Suppressor macrophage (primary cell): ENCODE measurements at regions not wholly inside any gene's neighbourhood (a gene's known extent, or its start where the extent isn't known, plus 50 kb on each side); places are given as distances from the start of the nearest gene placed in this dataset.

Source experiments
- DNase-seq, 4 experiments: peaks; one replicate each; pipeline ENCODE4 v3.0.0-alpha.2; 2020 to 2022

DNA sequence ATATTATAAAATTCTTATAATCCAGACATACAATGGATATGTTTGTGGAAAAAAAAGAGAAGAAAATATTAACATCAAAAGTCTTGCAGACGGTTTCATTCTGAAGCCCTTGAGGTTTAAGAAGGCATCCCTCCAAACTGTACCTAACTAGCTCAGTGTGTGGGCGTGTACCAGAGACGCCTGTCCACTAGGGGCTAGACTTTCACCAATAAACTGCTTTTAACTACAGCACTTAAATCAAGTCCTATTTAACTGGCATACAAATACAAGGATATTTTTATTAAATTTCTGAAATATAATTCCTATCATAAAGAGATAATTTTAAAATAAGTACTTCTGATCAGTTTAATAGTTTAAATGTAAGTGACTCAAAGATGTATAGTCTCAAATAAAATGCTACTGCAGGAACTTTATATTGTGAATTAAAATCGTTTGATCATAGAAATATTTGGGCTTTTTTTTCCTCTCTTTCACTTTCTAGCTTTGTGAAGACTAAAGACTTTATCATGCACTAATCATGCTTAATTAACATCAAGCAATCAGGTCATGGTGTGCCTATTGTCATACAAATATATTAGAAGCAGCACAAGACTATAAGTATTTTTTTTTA lies 437.7 kb downstream of the SATB2 start:
- DNase-seq, result peak in 3 of 4 experiments; percentile 1 to 20 (median 10)

DNA sequence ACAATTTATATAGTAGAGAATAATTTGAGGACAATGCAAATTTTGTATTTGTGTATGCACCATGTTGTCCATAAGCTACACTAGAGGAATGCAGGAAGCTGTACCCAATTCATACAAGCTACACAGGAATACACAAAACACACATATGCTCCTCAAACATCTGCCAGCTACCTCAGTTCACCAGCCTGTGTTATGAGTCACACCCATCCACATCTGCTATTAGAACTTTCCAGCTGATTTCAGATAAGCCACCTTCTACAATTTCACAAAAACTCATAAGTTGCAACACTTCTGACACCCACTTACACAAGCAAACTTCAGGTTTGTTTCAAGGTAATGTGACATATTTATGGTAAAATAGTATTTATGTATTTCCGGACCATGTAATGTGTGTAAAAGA lies 438.9 kb downstream of the SATB2 start:
- DNase-seq, result no peak

DNA sequence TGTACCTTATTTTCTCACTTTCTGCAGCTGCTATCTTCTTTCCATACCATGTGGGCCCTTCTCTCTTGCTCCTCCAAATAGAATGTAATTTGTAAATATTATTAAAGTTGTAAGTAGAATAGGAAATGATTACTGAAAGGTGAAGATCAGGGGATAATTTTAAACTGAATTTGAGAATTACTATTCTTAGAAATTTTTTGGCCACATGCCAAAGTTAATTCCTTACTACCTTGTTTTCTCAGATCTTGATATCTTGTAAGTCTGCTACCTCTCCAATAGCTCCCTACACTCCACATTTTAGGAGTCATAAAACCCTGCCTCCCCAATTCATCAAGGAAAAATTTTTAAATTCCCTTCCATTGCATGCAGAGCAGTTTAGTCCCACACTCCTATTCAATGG lies 442.7 kb downstream of the SATB2 start:
- no peak for DNase-seq

DNA sequence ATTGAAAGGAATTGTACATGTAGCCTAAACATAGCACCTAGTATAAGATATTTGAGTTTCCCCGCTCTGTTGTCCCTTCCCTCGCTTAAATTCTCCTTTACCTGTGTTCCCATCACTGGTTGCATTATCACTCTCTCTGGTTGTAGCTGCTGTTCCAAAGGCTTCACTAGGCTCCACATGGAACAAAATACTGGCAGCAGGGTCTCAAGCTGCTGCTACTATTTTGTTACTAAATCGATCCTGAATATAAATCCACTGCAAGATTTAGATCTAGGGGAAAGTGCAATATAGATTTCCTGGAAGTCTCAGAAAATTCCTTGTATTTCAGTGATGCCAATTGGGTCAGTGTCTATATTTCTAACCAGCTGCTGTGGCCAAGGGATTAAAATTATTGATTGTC lies 443.5 kb downstream of the SATB2 start:
- no peak for DNase-seq

DNA sequence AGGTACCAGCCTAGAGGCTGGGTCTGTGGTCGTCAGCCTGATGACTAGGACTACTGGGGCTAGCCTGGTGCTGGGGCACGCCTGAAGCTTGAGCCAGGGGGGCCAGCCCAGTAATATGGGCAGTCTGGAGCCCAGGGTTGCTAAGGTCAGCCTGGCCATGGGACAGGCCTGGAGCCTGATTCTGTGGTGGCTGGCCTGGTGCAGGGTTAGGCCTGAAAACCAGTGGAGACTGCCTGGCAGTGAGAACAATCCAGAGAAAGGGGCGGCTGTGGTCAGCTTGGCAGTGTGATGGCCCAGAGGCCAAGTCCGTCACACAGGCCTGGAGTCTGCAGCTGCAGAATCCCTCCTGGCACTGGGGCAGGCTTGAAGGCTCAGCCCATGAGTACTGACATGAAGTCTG lies 445.8 kb downstream of the SATB2 start:
- DNase-seq, result no peak

DNA sequence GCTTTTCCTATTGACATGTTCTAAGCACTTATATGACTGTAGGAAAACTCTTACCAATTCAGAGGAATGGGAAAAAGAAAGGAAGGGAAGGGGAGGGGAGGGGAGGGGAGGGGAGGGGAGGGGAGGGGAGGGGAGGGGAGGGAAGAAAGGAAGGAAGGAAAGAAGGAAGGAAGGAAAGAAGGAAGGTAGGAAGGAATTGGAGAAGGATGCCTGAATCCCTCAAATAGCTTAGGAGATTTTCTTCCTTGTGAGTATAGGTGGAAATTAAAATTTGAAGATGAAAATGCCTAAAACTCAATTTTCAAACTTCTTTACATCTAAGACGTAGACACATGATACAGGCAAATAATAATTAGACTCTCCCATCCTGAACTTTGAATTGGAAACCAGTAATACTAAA lies 463.1 kb downstream of the SATB2 start:
- DNase-seq, result no peak

DNA sequence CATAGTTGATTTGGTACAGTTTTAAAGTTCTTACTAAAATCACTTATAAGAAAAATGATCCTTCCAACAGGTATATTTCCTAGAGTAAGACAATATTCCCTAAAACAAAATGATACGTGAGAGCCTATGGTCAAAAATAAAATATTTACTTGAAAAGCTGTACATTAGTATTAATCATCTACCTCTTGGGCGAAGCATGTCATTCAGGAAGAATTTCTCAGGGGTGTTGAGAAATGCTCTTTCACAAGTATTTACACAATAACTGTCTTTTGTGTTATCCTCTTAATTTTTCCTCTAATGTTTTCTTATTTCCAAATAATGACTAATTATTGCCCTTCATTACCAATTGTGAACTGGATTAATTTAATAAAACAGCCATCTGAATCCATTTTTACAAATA lies 466.3 kb downstream of the SATB2 start:
- DNase-seq, result no peak

DNA sequence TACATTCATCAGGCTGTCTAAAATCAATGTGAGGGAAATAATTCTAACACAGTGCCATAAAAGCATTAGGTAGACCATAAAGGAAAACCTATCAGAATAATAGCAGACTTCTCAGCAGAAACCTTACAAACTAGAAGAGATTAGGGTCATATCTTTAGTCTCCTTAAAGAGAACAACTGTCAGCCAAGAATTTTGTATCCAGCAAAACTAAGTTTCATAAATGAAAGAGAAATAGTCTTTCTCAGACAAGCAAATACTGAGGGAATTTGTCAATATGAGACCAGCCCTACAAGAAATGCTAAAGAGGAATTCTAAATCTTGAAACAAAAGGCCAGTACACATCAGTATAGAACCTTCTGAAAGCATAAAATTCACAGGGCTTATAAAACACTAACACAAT lies 482.0 kb downstream of the SATB2 start:
- DNase-seq, result no peak

DNA sequence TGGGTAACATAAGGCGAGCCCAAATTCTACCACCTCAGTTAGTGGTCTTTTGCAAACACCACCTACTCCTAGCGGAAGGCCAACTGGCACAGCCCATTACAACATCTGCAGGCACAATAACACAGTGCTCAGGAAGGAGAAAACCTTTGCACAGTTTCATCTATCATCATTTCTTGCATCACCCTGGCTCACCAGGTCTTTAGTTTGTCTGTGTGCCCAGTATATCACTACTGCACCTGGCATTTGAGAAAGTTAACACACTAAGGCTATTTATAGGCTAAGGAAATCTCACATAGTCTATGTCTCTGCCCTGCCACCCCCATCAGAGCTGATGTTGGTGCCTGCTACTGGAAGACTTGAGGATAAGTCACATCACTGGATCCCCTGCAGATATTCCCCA lies 484.0 kb downstream of the SATB2 start:
- DNase-seq, result no peak

DNA sequence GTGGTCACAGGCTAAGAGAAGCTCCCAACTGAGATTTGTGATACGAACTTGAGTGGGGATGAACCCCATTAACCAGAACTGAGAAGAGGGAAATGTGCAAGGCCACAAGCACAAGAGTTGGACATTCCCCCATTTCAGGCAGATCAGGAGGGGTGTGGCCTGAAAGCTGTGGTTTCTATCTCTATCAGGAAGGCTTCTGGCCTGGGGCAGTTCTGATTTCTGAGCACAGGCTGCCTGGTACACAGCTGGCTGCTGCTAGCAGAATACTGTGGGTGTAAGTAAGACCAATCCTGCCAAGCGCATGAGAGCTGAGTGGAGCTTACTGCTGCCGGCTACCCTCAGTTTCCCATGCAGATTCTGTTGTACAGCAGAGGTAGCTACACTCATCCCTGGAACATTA lies 484.6 kb downstream of the SATB2 start:
- DNase-seq, result no peak

DNA sequence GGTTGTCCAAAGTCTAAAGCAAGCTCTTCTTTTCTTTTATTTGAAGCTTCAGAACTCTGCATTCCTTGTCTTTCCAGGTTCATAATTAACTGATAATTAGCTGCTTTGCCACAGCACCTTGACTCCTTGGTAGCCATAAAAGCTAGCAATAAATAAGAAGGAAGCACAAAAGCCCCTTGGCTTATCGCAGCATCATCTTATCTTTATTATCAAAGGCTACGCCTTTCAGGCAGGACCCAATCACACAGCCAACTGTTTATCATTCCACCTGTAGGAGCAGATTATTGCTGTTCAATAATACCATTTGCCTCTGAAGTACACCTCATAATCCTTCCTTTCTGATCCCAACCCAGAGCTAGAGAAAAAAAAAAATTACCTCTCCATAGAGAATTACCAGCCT lies 489.2 kb downstream of the SATB2 start:
- no peak for DNase-seq

DNA sequence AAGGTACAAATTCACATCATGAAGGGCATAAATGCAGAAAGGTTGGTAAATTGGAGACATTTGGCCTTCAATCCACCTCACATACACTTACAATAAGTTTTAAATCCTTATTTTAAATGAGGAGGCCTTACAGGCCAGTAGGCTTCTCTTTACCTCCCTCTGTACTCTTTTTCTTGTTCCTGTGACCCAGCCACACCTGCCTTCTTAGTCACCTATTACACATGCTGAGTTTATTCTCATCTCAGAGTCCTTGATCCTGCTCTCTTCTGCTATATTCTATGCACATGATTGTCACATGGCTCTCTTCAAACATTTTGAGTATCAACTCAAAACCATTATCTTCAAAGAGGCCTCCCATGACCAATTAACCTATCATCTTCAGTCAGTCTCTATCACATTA lies 491.5 kb downstream of the SATB2 start:
- no peak for DNase-seq

DNA sequence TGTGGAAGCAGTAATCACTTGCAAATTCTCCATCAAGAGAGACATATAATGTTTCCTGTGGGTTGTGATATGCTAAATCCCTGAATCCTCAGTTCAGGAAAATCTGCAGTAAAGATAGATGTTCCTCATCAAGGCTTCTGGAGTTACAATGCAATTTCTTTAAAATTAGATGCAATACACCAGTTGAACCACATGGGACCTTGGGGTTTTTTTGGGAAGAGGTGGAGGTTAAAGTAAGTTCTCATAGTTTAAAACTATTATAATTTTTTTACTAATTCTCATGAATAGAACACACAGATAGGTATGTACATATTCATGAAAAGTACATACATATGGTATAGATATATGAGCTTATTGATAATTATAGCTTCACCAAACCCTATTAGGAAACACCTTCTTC lies 496.2 kb downstream of the SATB2 start:
- no peak for DNase-seq

DNA sequence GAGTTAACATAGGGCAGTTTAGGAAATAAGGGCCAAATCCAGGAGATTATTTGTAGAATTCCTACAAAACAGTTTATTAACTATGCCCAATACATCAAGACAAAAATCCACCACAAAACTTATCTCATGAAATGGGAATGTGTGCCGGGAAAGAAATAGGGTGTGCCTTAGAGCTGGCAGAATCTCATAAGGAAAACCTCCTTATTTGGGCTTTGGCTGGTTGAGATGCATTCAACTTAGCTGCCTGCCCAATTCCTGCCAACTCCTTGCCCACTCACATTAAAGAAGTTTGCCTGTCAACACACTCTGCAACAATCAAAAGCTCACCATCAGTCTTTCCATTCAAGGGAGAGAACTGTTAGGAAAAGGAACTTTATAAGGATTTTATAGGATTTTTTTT lies 500.6 kb downstream of the SATB2 start:
- DNase-seq, result no peak

DNA sequence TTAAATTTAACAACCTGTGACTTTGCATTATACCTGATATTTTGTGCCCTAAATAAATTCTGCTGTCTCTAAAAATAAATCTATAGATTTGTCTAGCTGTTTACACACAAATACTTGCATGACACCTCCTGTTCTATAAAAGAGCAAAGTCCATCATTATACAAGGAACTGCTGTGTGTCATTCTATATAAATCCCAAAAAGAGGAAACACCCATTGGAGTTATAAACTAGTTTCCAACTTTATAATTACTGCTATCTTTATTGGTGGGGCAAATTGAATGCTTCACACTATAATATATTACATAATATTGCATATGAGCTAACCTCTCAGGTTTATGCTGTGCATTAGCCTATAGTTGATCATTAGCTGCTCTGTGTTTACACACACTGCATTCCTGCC lies 504.4 kb downstream of the SATB2 start:
- DNase-seq, result no peak

DNA sequence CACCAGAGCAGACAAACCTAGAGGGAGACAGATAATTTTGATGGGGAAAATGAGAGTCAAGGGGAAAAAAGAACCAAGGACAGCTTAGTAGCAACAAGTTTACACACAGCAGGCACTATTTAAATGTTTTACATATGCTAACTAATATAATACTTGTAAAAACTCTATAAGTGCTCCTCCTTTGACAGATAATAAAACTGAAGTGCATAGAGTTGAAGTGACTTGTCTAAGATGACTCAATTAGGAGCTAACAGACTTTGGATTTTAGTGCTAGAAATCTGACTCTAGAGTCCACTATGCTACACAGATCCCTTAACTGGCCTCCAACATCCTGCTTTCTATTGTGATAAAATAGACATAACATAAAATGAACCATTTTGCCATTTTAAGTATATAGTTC lies 506.9 kb downstream of the SATB2 start:
- no peak for DNase-seq

DNA sequence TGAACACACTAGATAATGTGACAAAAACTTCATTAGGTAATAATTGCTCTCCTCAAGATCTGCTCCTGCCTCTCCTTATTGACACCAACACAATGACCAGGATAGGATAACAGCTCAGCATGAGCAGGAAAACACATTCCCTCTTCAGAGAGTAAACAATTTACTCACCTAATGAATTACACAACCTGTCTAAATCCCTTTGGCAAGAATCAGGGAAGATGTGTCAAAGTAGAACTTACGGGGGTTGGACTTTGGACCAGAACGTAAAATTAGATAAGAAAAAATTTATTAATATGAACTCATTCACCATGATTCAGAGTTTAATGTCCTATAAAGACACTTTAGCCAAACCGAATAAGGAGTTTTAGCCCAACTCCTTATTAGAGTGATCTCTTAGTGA lies 512.2 kb downstream of the SATB2 start:
- no peak for DNase-seq

DNA sequence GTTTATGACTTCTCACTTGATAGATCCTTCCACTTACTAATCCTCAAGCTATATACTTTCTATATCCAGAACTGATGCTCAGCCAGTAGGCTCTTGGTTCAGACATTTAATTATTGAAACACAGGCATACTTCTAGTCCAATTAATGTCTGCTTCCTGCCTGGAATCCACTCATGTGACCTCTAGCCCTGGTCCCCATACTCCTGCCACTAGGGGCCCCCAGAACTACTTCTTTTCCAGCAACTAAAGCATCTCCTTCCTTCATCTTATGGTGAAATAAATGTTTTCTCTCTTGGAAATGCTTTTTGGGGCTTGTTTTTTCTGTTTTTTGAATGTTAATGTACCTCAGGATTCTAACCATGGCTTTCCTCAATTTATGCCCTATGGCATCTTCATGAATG lies 527.6 kb downstream of the SATB2 start:
- no peak for DNase-seq

DNA sequence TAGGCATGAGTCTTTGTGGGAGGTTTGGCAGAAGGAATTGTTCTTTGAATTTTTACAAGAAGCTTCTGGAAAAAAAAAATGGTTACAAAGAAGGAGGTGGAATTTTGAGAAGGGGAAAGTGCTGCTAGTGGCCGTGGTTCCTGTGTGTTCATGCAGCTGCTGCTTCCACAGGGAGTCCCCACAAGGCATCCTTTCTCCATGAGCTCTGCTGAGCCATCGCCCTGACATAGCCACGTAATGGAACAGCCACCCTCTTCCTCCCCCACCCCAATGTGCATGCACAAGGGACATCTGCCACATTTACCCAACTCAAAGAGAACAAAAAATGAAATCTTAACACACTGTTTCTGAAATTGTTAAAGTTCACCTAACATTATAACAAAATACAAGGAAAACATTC lies 529.7 kb downstream of the SATB2 start:
- DNase-seq, result no peak

DNA sequence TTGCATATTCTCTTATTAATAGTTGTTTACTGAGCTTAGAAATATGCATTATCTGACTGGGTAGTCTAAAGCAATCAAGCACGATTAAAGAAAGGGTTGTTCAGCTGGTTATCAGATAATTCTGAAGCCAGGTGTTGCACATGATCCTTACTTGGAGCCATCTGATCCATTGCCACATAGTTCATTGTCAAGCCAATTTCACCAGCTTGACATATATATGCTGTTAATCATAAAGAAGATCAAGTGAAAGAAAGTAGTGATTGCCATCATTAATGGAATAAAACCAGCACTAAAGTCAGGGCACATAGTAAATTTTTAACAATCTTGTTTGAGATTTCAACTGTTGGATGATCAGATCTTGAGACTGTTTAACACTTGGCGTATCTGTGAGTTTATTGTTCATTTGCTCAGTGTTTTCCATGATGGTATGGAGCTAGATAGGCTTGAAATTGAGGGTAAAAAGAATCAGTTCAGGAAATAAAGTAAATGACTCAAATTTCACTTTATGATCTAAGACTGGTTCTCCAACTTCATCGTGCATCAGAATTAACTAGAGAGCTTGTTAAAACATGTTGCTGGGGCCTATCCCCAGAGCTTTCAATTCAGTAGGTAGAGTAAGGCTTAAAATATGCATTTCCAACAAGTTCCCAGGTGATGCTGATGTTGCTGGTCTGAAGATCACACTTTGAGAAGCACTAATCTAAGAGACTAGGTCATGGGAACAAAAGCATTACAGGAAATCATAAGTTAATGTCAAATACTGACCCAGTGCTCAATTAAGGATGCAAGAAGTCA lies 539.6 kb downstream of the SATB2 start:
- DNase-seq, result no peak

DNA sequence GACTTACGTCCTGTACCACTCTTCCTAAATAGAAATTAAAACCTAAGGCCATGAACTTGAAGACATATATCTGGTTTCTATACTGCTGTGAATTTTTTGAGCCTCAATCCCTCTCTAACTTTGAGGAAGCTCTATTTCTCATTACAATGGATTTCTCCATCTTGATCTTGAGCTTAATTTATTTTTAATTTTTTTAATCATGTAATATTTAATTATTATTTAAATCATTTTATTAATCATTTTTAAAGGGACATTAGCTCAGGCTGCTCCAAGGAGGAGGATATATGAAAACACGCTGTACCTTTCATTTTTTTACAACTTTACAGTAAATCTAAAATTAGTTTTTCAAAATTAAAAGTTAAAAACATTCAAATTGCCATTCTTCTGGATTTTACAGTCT lies 540.5 kb downstream of the SATB2 start:
- no peak for DNase-seq

DNA sequence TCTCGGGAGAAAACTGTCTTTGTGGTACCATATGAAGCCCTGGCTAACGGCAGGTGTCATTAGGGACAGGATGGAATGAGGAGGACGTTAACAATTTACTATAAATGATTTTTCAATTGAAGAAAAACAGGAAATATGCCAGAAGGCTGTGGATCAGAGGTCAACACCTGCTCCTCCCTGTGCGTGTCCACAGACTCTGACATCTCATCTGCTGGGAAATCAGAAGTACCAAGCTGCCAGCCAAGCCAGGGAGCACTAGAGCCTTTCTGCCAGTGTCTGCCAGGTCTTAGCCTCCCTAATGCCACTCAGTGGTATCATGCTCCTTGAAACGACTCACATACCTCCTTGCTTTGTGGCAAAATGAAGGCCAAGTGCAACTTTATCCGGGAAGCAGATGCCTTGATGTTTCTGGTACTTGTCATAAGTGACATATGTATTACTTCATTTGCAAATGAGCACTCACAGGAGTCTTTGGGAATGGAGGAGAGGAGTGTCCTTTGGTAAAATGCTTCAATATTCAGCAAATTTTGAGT lies 541.1 kb downstream of the SATB2 start:
- no peak for DNase-seq

DNA sequence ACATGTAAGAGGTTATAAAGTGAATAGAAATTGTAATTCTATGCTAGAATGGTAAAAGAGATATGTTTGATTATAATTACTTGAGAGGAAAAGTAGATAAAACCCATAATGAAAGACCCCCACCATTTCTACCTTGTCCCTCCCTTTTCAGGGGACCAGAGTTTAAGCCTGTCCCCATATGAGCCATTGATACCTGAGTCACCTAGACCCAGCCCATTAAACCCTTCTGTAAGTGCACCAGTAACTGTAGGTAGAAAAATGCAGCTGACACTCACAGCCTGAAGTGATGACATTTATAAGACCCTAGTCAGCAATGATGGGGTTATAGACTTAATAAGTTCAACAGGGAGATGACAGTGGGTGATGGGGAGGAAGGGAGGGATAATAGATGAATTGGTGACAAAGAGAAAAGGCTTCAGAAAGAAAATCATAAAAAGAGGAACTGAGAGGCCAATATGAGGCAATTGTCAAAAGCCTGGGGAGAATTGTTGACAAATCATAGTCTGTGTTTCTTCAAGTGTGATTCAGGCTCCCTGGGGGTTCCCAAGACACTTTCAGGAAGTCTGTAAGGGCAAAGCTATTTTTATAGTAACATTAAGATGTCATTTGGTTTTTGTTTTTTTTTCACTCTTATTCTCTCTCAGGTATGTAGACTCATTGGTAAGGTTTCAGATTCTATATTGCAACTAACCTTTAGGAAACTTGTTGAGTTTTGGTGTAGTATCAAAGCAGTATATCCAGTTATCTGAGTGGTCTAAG lies 544.2 kb downstream of the SATB2 start:
- DNase-seq, result peak; percentile 37 to 69 (median 58)
